Fibroblast of pulmonary artery (primary cell): ENCODE measurements at regions not wholly inside any gene's neighbourhood (a gene's known extent, or its start where the extent isn't known, plus 50 kb on each side); places are given as distances from the start of the nearest gene placed in this dataset.

Experiments used
- DNase-seq: peaks from one replicate; pipeline ENCODE4 v3.0.0-alpha.2; 2010; ENCODE audit warnings: low read depth
- H3K4me3 ChIP-seq: replicated peaks from 2 replicates; pipeline ENCODE4 v1.5.1; 2011; ENCODE audit warnings: low read depth, mild to moderate bottlenecking, control low read depth, low read length, moderate library complexity
- CTCF ChIP-seq: IDR thresholded peaks from 2 replicates; pipeline ENCODE4 v1.5.1; 2011; ENCODE audit warnings: mild to moderate bottlenecking, control low read depth, low read length, inconsistent platforms; ENCODE audit errors: missing control alignments

DNA sequence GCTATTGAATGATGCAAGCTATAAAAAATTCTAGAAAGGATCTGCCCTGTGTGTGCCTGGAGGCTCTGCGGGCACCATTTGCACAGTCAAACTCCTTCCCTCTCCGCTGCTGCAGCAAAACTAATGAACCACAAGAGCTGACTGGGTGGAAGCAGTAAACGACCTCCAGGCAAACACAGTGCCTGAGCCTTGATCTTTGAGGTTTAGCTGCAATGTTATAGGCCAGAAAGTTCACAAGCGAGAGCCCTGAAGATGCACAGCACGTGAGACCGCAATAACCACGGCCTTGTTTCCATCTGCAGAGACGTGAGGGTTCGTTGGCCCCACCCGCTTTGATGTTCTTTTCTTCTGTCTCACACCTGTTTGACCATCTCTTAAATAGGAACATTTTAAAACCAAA lies 69.2 kb upstream of the S1PR3 start:
- no peak for TF ChIP-seq CTCF
- DNase-seq = no peak
- no peak overlapping the region for H3K4me3 ChIP-seq

DNA sequence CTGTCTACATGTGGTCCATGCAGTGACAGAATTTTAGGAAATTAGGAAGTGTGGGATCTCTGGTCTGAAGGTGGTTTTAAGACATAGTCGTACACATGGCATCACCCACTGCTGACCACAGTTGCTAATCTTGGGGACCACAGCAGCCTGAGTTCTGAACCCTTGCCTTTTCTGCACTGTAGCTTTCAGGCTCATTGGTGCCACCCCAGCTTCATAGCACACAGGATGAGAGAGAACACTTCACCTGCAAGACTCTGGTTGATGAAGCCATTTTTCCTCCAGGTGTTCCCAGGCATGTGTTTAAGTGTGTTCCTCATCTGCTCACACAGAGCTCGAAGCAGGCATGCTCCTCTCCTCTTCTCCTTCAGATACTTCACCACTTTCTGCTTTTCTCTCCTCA lies 68.2 kb upstream of the S1PR3 start:
- DNase-seq = no peak
- no peak overlapping the region for H3K4me3 ChIP-seq
- no peak for TF ChIP-seq CTCF

GRCh38 chr9:88923653-88924288 lies 67.5 kb upstream of the S1PR3 start:
- TF ChIP-seq CTCF = no peak
- no peak overlapping the region for H3K4me3 ChIP-seq
- DNase-seq = no peak

DNA sequence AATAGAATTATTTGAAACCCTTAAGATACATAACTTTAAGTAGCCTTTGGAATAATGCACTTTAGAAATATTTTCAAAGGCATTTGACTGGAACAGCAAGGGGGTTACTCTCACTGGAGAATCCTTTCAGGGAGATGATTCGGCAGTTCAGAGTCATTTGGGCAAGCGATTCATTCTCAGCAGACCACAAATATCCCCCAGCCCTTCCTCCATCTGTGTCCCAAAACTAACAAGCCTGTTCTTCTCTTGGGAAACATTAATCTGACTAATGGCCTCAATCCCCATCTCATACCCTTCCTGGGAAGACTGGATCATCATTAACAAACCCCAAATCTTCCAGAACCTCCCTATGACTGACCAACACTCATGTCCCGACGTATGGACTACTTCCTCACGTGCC lies 65.8 kb upstream of the S1PR3 start:
- no peak for TF ChIP-seq CTCF
- DNase-seq = no peak
- H3K4me3 ChIP-seq = no peak overlapping the region

DNA sequence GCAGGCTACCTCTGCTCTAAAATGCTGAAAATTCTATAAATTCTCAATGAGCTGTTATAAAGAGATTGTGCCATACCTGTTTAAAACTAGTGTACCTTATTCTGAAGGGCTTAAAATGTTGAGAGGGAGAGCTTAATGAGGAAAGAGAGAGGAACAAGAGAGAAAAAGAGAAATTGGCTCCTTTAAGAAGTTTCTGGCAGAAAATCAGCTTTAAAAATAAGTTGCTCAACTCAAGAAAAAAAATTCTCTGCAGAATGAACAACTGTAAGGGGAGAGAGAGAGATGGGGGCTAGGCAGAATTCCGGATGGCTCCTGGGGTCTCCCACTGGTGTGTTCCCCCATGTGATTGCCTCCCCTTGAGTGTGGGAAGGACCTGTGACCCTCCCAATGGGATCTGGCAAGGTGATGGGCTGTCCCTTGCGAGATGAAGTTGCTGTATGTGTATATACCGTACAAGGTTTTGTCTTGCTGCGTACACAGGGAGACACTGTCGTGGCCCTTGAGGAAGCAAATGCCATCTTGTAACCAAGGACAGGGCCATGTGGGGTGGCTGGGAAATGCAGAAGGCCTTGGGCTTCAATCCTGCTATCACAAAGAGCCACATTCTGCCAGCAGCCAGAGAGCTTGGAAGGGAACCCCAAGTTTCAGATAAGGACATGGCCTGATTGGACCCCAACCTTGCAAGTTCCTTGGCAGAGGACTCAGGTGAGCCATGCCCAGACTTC lies 64.3 kb upstream of the S1PR3 start:
- H3K4me3 ChIP-seq = no peak overlapping the region
- no peak for TF ChIP-seq CTCF
- no peak for DNase-seq

DNA sequence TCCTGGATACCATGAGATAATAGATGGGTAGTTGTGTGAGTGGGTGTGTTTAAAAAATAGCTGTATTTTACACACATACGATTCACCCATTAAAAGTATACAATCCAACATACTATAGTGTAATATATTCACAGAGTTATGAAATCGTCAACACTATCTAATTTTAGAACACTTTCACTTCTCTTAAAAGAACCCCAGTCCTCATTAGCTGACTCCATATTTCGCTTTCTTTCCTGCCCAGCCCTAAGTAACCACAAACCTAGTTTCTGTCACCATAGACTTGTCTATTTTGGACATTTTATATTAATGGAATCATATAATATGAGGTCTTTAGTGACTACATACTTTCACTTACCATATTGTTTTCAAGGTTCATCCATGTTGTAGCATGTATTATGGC lies 63.8 kb upstream of the S1PR3 start:
- H3K4me3 ChIP-seq = no peak overlapping the region
- no peak for TF ChIP-seq CTCF
- no peak for DNase-seq

GRCh38 chr9:88930716-88931115 lies 60.6 kb upstream of the S1PR3 start:
- TF ChIP-seq CTCF = no peak
- no peak overlapping the region for H3K4me3 ChIP-seq
- no peak for DNase-seq
